IPS DF 19.7 (cell line): ENCODE measurements at regions not wholly inside any gene's neighbourhood (a gene's known extent, or its start where the extent isn't known, plus 50 kb on each side); places are given as distances from the start of the nearest gene placed in this dataset.

Experiments used
- DNase-seq: peaks from one replicate; pipeline ENCODE4 v3.0.0-alpha.2; 2013; ENCODE audit warnings: low read depth, low spot score

GRCh38 chr12:32947206-32948067, 50.9 kb upstream of the PKP2 start:
- DNase-seq = no peak

GRCh38 chr12:32946504-32947131, 50.0 kb upstream of the PKP2 start:
- no peak for DNase-seq
